ENCODE measurements at regions not wholly inside any gene's neighbourhood (a gene's known extent, or its start where the extent isn't known, plus 50 kb on each side); places are given as distances from the start of the nearest gene placed in this dataset.

DNA sequence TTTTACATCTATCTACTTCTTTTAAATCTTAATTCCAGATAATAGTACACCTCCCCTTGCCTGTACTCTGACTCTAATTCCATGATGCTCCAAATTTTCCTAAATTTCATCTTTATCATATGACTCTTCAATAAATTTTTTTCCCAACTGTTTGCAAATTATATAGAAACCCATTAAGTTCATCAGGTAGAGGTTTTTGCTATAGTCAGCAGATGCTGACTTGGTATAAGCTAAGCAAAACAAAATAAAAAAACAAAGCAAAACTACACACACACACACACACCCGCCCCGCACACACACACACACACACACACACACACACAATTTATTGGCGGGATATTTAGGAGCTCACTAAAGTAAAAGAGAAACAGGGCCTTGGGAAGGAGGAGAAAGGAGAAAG, 1047.8 kb upstream of the FAM98A start:
- Mint-ChIP-seq H3K27ac (ENCODE audit: unreplicated experiment) (no peak overlapping the region), H3K27me3 (ENCODE audit: low read depth) (no peaks in the 10 kb centered on the region), H3K36me3 (ENCODE audit: low read depth) (no peaks in the 10 kb centered on the region), H3K4me1 (ENCODE audit: low read depth) (no peaks in the 10 kb centered on the region), H3K9me3 (ENCODE audit: low read depth) (peaks cover 16% of the 10 kb centered on the region), H3K4me3 (ENCODE audit: unreplicated experiment) (no peak overlapping the region)
- no peak for DNase-seq (ENCODE audit: low spot score)
- TF ChIP-seq, protein P1, sequence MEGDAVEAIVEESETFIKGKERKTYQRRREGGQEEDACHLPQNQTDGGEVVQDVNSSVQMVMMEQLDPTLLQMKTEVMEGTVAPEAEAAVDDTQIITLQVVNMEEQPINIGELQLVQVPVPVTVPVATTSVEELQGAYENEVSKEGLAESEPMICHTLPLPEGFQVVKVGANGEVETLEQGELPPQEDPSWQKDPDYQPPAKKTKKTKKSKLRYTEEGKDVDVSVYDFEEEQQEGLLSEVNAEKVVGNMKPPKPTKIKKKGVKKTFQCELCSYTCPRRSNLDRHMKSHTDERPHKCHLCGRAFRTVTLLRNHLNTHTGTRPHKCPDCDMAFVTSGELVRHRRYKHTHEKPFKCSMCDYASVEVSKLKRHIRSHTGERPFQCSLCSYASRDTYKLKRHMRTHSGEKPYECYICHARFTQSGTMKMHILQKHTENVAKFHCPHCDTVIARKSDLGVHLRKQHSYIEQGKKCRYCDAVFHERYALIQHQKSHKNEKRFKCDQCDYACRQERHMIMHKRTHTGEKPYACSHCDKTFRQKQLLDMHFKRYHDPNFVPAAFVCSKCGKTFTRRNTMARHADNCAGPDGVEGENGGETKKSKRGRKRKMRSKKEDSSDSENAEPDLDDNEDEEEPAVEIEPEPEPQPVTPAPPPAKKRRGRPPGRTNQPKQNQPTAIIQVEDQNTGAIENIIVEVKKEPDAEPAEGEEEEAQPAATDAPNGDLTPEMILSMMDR (IDR thresholded peaks at IDR 0.05): no peak

DNA sequence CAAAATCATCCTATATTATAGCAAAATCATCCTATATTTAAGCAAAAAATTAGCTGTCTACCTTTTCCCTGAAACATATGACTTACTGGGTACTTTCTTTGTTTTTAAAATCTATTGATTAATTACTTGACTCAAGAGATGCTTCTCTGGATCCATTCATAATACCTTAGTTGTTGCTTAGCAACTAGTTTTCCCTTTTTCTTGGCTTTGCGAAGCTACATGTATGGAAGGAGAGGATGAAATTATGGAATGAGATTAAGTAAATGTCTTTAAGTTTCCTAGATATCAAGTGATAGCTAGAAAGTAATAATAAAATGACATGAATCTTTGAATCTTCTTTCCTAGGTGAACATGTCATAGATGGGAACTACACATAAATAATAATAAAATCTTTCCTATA, 1033.2 kb upstream of the FAM98A start:
- DNase-seq (ENCODE audit: low spot score): no peak
- Mint-ChIP-seq H3K27ac (ENCODE audit: unreplicated experiment) (no peak overlapping the region), H3K36me3 (ENCODE audit: low read depth) (no peaks in the 10 kb centered on the region), H3K4me3 (ENCODE audit: unreplicated experiment) (no peak overlapping the region), H3K9me3 (ENCODE audit: low read depth) (peaks cover 38% of the 10 kb centered on the region), H3K27me3 (ENCODE audit: low read depth) (no peaks in the 10 kb centered on the region), H3K4me1 (ENCODE audit: low read depth) (no peaks in the 10 kb centered on the region)
- TF ChIP-seq, protein P1 (IDR thresholded peaks at IDR 0.05): no peak

DNA sequence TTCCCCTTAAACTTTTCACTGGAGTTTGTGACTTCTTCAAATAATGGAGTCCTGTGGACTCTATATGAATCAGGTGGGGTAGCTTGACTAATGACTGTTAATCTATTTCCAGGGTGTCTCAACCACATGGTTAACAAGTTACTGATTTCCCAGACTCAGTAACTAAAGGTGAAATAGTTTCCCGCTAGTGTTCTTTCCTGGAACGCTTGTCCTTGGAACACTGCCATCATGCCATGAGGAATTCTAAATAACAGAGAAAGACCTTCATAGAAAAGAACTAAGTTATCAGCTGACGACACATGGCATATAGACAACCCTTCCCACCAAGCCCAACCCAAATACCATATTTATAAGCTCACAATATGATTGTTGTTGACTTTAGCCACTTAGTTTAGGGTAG, 1027.9 kb upstream of the FAM98A start:
- DNase-seq (ENCODE audit: low spot score): no peak
- H3K9me3 Mint-ChIP-seq (ENCODE audit: low read depth): peaks cover 22% of the 10 kb centered on the region
- no peaks in the 10 kb centered on the region for H3K36me3 Mint-ChIP-seq (ENCODE audit: low read depth)
- no peaks in the 10 kb centered on the region for H3K27me3 Mint-ChIP-seq (ENCODE audit: low read depth)
- TF ChIP-seq, protein P1 (IDR thresholded peaks at IDR 0.05): no peak
- no peak overlapping the region for H3K4me3 Mint-ChIP-seq (ENCODE audit: unreplicated experiment)
- H3K4me1 Mint-ChIP-seq (ENCODE audit: low read depth): no peaks in the 10 kb centered on the region
- no peak overlapping the region for H3K27ac Mint-ChIP-seq (ENCODE audit: unreplicated experiment)

DNA sequence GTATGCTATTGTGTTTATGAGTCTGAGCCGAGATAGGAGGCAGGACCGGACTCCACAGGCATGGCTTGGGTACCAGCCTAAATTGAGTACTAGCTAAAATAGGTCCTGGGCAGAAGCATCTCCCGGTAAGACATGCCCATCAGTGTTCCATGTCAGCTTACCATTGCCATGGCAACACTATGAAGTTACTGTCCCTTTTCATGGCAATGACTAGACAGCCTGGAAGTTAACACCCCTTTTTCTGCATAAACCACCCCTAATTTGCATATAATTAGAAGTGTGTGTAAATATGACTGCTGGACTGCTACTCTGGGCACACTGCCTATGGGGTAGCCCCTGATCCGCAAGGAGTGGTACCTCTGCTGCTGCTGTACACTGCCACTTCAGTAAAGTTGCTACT, 1005.1 kb upstream of the FAM98A start:
- no peaks in the 10 kb centered on the region for H3K27me3 Mint-ChIP-seq (ENCODE audit: low read depth)
- H3K36me3 Mint-ChIP-seq (ENCODE audit: low read depth): no peaks in the 10 kb centered on the region
- H3K4me3 Mint-ChIP-seq (ENCODE audit: unreplicated experiment): no peak overlapping the region
- no peaks in the 10 kb centered on the region for H3K4me1 Mint-ChIP-seq (ENCODE audit: low read depth)
- no peak for DNase-seq (ENCODE audit: low spot score)
- TF ChIP-seq, protein P1 (IDR thresholded peaks at IDR 0.05): no peak
- H3K27ac Mint-ChIP-seq (ENCODE audit: unreplicated experiment): no peak overlapping the region
- H3K9me3 Mint-ChIP-seq (ENCODE audit: low read depth): peaks cover 3% of the 10 kb centered on the region

DNA sequence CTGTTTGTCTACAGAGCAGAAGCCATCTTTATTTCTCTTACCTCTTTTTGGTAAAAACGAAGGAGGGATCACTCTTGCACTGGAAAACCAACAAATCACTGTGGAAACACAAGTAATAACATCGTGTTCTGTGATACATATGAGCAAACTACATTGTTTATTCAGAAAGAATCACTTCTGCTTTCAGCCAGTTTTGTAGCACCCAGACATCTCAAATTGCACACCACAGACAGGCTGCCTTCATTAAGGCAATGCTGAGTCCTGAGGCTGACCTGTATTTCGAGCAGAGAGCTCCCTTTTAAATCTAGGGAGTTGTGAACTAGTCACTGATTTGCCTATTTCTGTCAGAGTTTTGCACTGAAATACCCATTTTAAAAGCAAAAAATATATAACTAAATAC, 1003.2 kb upstream of the FAM98A start:
- no peak overlapping the region for H3K4me3 Mint-ChIP-seq (ENCODE audit: unreplicated experiment)
- no peak for DNase-seq (ENCODE audit: low spot score)
- TF ChIP-seq, protein P1 (IDR thresholded peaks at IDR 0.05): no peak
- no peaks in the 10 kb centered on the region for H3K9me3 Mint-ChIP-seq (ENCODE audit: low read depth)
- H3K4me1 Mint-ChIP-seq (ENCODE audit: low read depth): no peaks in the 10 kb centered on the region
- no peaks in the 10 kb centered on the region for H3K27me3 Mint-ChIP-seq (ENCODE audit: low read depth)
- no peak overlapping the region for H3K27ac Mint-ChIP-seq (ENCODE audit: unreplicated experiment)
- no peaks in the 10 kb centered on the region for H3K36me3 Mint-ChIP-seq (ENCODE audit: low read depth)
